A549 (cell line): ENCODE measurements at regions not wholly inside any gene's neighbourhood (a gene's known extent, or its start where the extent isn't known, plus 50 kb on each side); places are given as distances from the start of the nearest gene placed in this dataset.

Experiments
- ATAC-seq, 2 experiments: fragments of 200-7000 bp in 1 of 2; fragments of >200 bp in 1 of 2; cut with Nextera tagmentation in 1 of 2; cut with Tn5 transposase in 1 of 2; 3 replicates each; pipeline versions ENCODE4 v1.8.0 to v1.9.1; 2018 to 2020; ENCODE audit warnings: mild to moderate bottlenecking in 1 of 2, moderate library complexity in 1 of 2
- CTCF ChIA-PET: fragments of 300-600 bp; sonication (Branson Sonifier 250); formaldehyde crosslinking; extraction: SDS; loops from one replicate; lab custom pipeline; 2021; ENCODE audit warnings: antibody characterized with exemption, inconsistent platforms; lab: Yijun Ruan, JAX
- POLR2A ChIA-PET: fragments of 350-600 bp; formaldehyde crosslinking; extraction: SDS; loops from one replicate; lab custom pipeline; 2021; ENCODE audit warnings: antibody characterized with exemption, inconsistent platforms; lab: Yijun Ruan, JAX
- DNase-seq, 2 experiments: peaks; one replicate each; pipeline versions ENCODE4 v3.0.0 to v3.0.0-alpha.2; 2011 to 2016; ENCODE audit warnings: low read depth in 1 of 2, low spot score in 1 of 2
- FAIRE-seq: peaks from 2 replicates; lab custom pipeline; 2011; peaks lifted over from hg19 to GRCh38; lab: Jason Lieb, UNC
- H3K27ac ChIP-seq, 2 experiments: fragments of >200 bp; sonication (Bioruptor Twin); formaldehyde crosslinking; 3 replicates each; pipeline ENCODE4 v1.5.1; 2016 to 2017
- H3K4me1 ChIP-seq: fragments of >200 bp; sonication (Bioruptor Twin); formaldehyde crosslinking; 3 replicates; pipeline ENCODE4 v1.6.1; 2016
- H3K4me2 ChIP-seq: fragments of >200 bp; sonication (Bioruptor Twin); formaldehyde crosslinking; 3 replicates; pipeline ENCODE4 v1.6.1; 2016
- H3K4me3 ChIP-seq: fragments of >200 bp; sonication (Bioruptor Twin); formaldehyde crosslinking; 3 replicates; pipeline ENCODE4 v1.5.1; 2016
- H3K9me3 ChIP-seq: fragments of >200 bp; sonication (Bioruptor Twin); formaldehyde crosslinking; 3 replicates; pipeline ENCODE4 v1.6.1; 2016
- CBX2 ChIP-seq: fragments of 200-600 bp; sonication (generic); IDR thresholded peaks from 2 replicates; pipeline ENCODE4 v1.6.1; 2016; ENCODE audit warnings: low read depth, mild to moderate bottlenecking, borderline replicate concordance
- CBX8 ChIP-seq: fragments of 200-600 bp; sonication (generic); IDR thresholded peaks from 2 replicates; pipeline ENCODE4 v1.6.1; 2016
- CEBPB ChIP-seq, 2 experiments: fragments of >200 bp in 1 of 2; sonication (Bioruptor Twin) in 1 of 2; formaldehyde crosslinking in 1 of 2; IDR thresholded peaks; 2 replicates each; pipeline ENCODE4 v1.6.1; 2012 to 2016
- CHD4 ChIP-seq: fragments of 200-600 bp; sonication (generic); IDR thresholded peaks from 2 replicates; pipeline ENCODE4 v1.6.1; 2016; ENCODE audit warnings: antibody characterized with exemption, mild to moderate bottlenecking, borderline replicate concordance
- CTCF ChIP-seq: fragments of >200 bp; sonication (Bioruptor Twin); formaldehyde crosslinking; IDR thresholded peaks from 3 replicates; pipeline ENCODE4 v1.5.1; 2016
- E2F6 ChIP-seq: IDR thresholded peaks from 2 replicates; pipeline ENCODE4 v1.6.1; 2012; ENCODE audit warnings: low read depth, borderline replicate concordance
- EHMT2 ChIP-seq: fragments of 200-600 bp; sonication (generic); IDR thresholded peaks from 2 replicates; pipeline ENCODE4 v1.6.1; 2016; ENCODE audit warnings: antibody characterized with exemption, low read depth, mild to moderate bottlenecking, moderate library complexity
- EP300 ChIP-seq, 2 experiments: fragments of >200 bp; sonication (Bioruptor Twin); formaldehyde crosslinking; IDR thresholded peaks; 2 replicates in 1 of 2; 3 replicates in 1 of 2; pipeline ENCODE4 v1.6.1; 2016 to 2017
- ESRRA ChIP-seq: fragments of 150-350 bp; IDR thresholded peaks from 2 replicates; pipeline ENCODE4 v1.6.1; 2014; ENCODE audit warnings: mild to moderate bottlenecking, low read length, borderline replicate concordance
- FOSB ChIP-seq: fragments of 250-450 bp; sonication (Bioruptor Pico); IDR thresholded peaks from 2 replicates; pipeline ENCODE4 v1.5.0; 2020; ENCODE audit warnings: mild to moderate bottlenecking, moderate library complexity
- FOSL2 ChIP-seq, 2 experiments: fragments of 450-650 bp in 1 of 2; fragments of >200 bp in 1 of 2; sonication (Bioruptor Twin) in 1 of 2; formaldehyde crosslinking; IDR thresholded peaks; 2 replicates each; pipeline versions ENCODE4 v1.5.0 to v1.6.1; 2016 to 2020; ENCODE audit warnings: mild to moderate bottlenecking in 1 of 2, moderate library complexity in 1 of 2
- FOXS1 ChIP-seq: fragments of 250-450 bp; sonication (Bioruptor Pico); IDR thresholded peaks from 2 replicates; pipeline ENCODE4 v1.5.0; 2020; ENCODE audit warnings: mild to moderate bottlenecking, moderate library complexity
- HEYL ChIP-seq: fragments of 250-450 bp; sonication (Bioruptor Pico); IDR thresholded peaks from 2 replicates; pipeline ENCODE4 v1.8.0; 2021; ENCODE audit warnings: mild to moderate bottlenecking, moderate library complexity
- HOXB13 ChIP-seq: fragments of 250-450 bp; sonication (Bioruptor Pico); IDR thresholded peaks from 2 replicates; pipeline ENCODE4 v1.5.0; 2020; ENCODE audit warnings: low read depth, mild to moderate bottlenecking, moderate library complexity
- HOXB5 ChIP-seq: fragments of 250-450 bp; sonication (Bioruptor Pico); IDR thresholded peaks from 2 replicates; pipeline ENCODE4 v1.5.0; 2020; ENCODE audit warnings: mild to moderate bottlenecking, moderate library complexity
- KDM1A ChIP-seq: fragments of 200-600 bp; sonication (generic); IDR thresholded peaks from 2 replicates; pipeline ENCODE4 v1.6.1; 2016; ENCODE audit warnings: low read depth, mild to moderate bottlenecking
- MAX ChIP-seq: IDR thresholded peaks from 2 replicates; pipeline ENCODE4 v1.6.1; 2012
- MAZ ChIP-seq: fragments of 150-350 bp; IDR thresholded peaks from 2 replicates; pipeline ENCODE4 v1.6.1; 2014; ENCODE audit warnings: antibody characterized with exemption, low read depth, low read length, borderline replicate concordance
- MYC ChIP-seq: IDR thresholded peaks from 2 replicates; pipeline ENCODE4 v1.6.1; 2012; ENCODE audit warnings: mild to moderate bottlenecking, inconsistent platforms, low read length, improper control_type of control experiment, borderline replicate concordance
- NFE2L2 ChIP-seq: fragments of 150-350 bp; conservative IDR thresholded peaks from 2 replicates; pipeline ENCODE4 v1.6.1; 2014; ENCODE audit warnings: low read length
- NPAS2 ChIP-seq: fragments of 250-450 bp; sonication (Bioruptor Pico); IDR thresholded peaks from 2 replicates; pipeline ENCODE4 v1.8.0; 2022; ENCODE audit warnings: mild to moderate bottlenecking, moderate library complexity, borderline replicate concordance
- PBX3 ChIP-seq: IDR thresholded peaks from 2 replicates; pipeline ENCODE4 v1.6.1; 2012
- PHF8 ChIP-seq: fragments of 200-600 bp; sonication (generic); IDR thresholded peaks from 2 replicates; pipeline ENCODE4 v1.6.1; 2016; ENCODE audit warnings: low read depth, mild to moderate bottlenecking, antibody characterized with exemption, moderate library complexity, borderline replicate concordance
- RAD21 ChIP-seq, 2 experiments: fragments of >200 bp in 1 of 2; sonication (Bioruptor Twin) in 1 of 2; formaldehyde crosslinking in 1 of 2; IDR thresholded peaks in 1 of 2; conservative IDR thresholded peaks in 1 of 2; 2 replicates in 1 of 2; 3 replicates in 1 of 2; pipeline ENCODE4 v1.6.1; 2012 to 2018; ENCODE audit warnings: inconsistent platforms in 1 of 2
- RNF2 ChIP-seq: fragments of 200-600 bp; sonication (generic); IDR thresholded peaks from 2 replicates; pipeline ENCODE4 v1.6.1; 2016; ENCODE audit warnings: low read depth, mild to moderate bottlenecking, antibody characterized with exemption, moderate library complexity, borderline replicate concordance
- SMC3 ChIP-seq: fragments of >200 bp; sonication (Bioruptor Twin); formaldehyde crosslinking; IDR thresholded peaks from 3 replicates; pipeline ENCODE4 v1.6.1; 2018; ENCODE audit warnings: inconsistent platforms
- USF2 ChIP-seq: fragments of 450-650 bp; IDR thresholded peaks from 2 replicates; pipeline ENCODE4 v1.6.1; 2014; ENCODE audit warnings: antibody characterized with exemption
- WGBS: methylation state at CpG from one replicate; pipeline ENCODE4 v1.1.6; 2017; ENCODE audit errors: missing lambda C conversion rate; 5-methylcytosine and 5-hydroxymethylcytosine counted together

- DNase-seq (no peak), FAIRE-seq (no peak), ATAC-seq (no peak)
- Histone ChIP-seq H3K4me1 (peaks cover 5% of the 10 kb centered on the region), H3K9me3 (no peaks in the 10 kb centered on the region), H3K4me3 (no peak overlapping the region), H3K27ac (no peak overlapping the region), H3K4me2 (no peak overlapping the region)
- TF ChIP-seq RAD21 (conservative IDR thresholded peaks at IDR 0.05 in 1 of 2, IDR thresholded peaks at IDR 0.05 in 1 of 2) = no peak
- no peak for TF ChIP-seq PHF8
- TF ChIP-seq CTCF = no peak
- TF ChIP-seq NPAS2 (CRISPR knock-in tag) = no peak
- TF ChIP-seq CBX8 = no peak
- TF ChIP-seq HOXB5 (CRISPR knock-in tag) = no peak
- no peak for TF ChIP-seq MAX
- no peak for TF ChIP-seq MYC
- TF ChIP-seq RNF2 = no peak
- ChIA-PET CTCF (interaction anchor here (0.9 to 1.2 kb wide), 2 partner anchors 11 to 12 kb away, joined by 3 read pairs; no protein-coding TSS in a partner anchor), POLR2A (no interaction called here)
- 63% methylated on average over 2 of the region's 2 CpGs for WGBS
Measured at GRCh38 chr7:26964156-26964808, 99.9 kb upstream of the SKAP2 start.

GRCh38 chr7:26959290-26959689 is 94.9 kb upstream of the SKAP2 start:
- Histone ChIP-seq H3K4me2 (peak overlapping the region; percentile 33), H3K9me3 (no peaks in the 10 kb centered on the region), H3K27ac (peak overlapping the region; percentile 48 to 73), H3K4me3 (no peak overlapping the region), H3K4me1 (peaks cover 15% of the 10 kb centered on the region)
- TF ChIP-seq KDM1A (no peak), CEBPB (IDR thresholded peaks at IDR 0.05) (no peak), NFE2L2 (no peak), EP300 (IDR thresholded peaks at IDR 0.05) (no peak), ESRRA (no peak), CHD4 (no peak), SMC3 (no peak), FOSL2 (IDR thresholded peaks at IDR 0.05) (no peak), FOSL2 (CRISPR knock-in tag; IDR thresholded peaks at IDR 0.05) (no peak), FOXS1 (CRISPR knock-in tag) (no peak), MAZ (no peak), FOSB (CRISPR knock-in tag) (no peak), PBX3 (no peak), USF2 (no peak), CBX2 (no peak), E2F6 (no peak), HOXB13 (CRISPR knock-in tag) (no peak), HEYL (CRISPR knock-in tag) (no peak), MYC (no peak), EHMT2 (no peak)
- FAIRE-seq (no peak), ATAC-seq (peak; percentile 41 to 68; a peak in 4 of 6 replicates), DNase-seq (no peak)
- WGBS = 73% methylated on average over 3 of the region's 3 CpGs
- ChIA-PET POLR2A (interaction anchor here (1.4 kb wide), 1 partner anchor 156 kb away, joined by 5 read pairs; no protein-coding TSS in a partner anchor), CTCF (interaction anchor here (1.1 to 1.6 kb wide), 3 partner anchors 13 to 202 kb away, joined by 3 to 4 read pairs (median 3); no protein-coding TSS in a partner anchor)
